ENCODE measurements at regions not wholly inside any gene's neighbourhood (a gene's known extent, or its start where the extent isn't known, plus 50 kb on each side); places are given as distances from the start of the nearest gene placed in this dataset.

DNA sequence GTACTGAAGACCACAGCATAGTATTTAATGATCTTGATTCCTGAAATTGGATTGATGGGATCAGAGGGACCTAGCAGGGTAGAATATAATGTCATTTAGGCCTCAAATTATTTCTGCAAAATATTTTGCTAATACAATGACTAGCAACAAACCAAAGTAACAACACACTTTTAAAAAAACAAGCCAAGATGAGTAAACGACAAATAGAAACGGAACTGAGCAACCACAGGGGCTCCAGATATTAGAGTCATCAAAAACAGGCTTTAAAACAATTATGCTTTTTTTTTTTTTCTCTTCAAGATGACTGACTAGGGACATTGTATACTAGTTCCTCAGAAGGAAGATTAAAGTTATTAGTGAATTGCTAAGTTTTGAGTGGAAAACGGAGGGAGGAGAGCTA lies 447.1 kb upstream of the MMADHC start:
- no peak overlapping the region for H3K4me3 ChIP-seq
- H3K27ac ChIP-seq, result no peak overlapping the region
- POLR2A ChIA-PET (ENCODE audit: unreplicated experiment), result no interaction called here
- no peak for DNase-seq
- TF ChIP-seq, protein P1, sequence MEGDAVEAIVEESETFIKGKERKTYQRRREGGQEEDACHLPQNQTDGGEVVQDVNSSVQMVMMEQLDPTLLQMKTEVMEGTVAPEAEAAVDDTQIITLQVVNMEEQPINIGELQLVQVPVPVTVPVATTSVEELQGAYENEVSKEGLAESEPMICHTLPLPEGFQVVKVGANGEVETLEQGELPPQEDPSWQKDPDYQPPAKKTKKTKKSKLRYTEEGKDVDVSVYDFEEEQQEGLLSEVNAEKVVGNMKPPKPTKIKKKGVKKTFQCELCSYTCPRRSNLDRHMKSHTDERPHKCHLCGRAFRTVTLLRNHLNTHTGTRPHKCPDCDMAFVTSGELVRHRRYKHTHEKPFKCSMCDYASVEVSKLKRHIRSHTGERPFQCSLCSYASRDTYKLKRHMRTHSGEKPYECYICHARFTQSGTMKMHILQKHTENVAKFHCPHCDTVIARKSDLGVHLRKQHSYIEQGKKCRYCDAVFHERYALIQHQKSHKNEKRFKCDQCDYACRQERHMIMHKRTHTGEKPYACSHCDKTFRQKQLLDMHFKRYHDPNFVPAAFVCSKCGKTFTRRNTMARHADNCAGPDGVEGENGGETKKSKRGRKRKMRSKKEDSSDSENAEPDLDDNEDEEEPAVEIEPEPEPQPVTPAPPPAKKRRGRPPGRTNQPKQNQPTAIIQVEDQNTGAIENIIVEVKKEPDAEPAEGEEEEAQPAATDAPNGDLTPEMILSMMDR (conservative IDR thresholded peaks at IDR 0.05), result no peak
- TF ChIP-seq EZH2 (IDR thresholded peaks at IDR 0.05; ENCODE audit: low read depth), result no peak
- no peak overlapping the region for H2AFZ ChIP-seq
- H4K20me1 ChIP-seq (ENCODE audit: insufficient read depth), result no peaks in the 10 kb centered on the region
- no peaks in the 10 kb centered on the region for H3K9me3 ChIP-seq (ENCODE audit: insufficient read depth, low read depth)
- no peaks in the 10 kb centered on the region for H3F3A ChIP-seq (ENCODE audit: insufficient read depth, low read depth)
- H3K4me2 ChIP-seq, result no peak overlapping the region
- H3K4me1 ChIP-seq (replicated peaks; ENCODE audit: insufficient read depth), result no peaks in the 10 kb centered on the region
- CTCF ChIA-PET, result no interaction called here
- H3K9me2 ChIP-seq (ENCODE audit: insufficient read depth), result no peaks in the 10 kb centered on the region
- no TSS peak for BruUV-seq (replicated peaks)
- intact Hi-C loops (cut with micrococcal nuclease; ENCODE audit: unreplicated experiment), result no loop called here
- no peaks in the 10 kb centered on the region for H3K36me3 ChIP-seq (ENCODE audit: low read depth)
- H3K79me2 ChIP-seq (ENCODE audit: low read depth), result no peaks in the 10 kb centered on the region
- no peaks in the 10 kb centered on the region for H3K27me3 ChIP-seq (ENCODE audit: insufficient read depth, low read depth)

DNA sequence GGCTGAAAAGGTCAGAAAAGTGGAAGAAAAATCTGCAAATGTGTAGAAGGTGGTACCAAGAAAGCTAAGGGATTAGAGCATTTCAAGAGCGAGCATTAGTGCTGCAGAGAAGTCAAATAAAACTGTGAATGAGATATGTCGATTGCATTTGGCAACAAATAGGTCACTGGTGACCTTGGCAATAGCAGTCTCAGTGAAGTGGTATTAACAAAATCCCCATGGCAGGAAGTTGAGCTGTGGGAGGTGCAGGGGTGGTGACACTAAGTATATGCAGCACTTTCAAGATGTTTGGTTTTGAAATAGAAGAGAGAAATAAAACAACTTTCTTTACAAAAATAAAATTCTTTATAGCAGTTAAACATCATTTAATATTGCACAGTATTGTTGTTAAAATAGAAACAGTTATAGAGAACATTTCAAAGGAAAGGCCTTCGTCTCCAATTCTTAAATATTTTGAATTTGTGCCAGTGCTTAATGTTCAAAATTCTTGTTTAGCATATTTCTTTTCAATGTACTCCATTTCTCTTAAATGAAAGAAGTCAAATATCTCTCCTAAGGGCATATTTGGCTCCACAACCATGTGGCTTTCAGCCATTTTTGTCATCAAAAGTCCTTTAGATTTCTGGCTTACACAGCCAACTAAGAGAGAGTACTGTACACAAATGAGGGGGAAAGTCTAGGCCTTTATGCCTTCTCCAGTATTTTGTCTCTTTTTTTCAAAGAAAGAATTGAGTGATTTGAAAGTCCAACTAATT lies 443.0 kb upstream of the MMADHC start:
- intact Hi-C loops (cut with micrococcal nuclease; ENCODE audit: unreplicated experiment), result no loop called here
- DNase-seq, result no peak
- Histone ChIP-seq H3K4me2 (no peak overlapping the region), H3K27ac (no peak overlapping the region), H3K9me3 (ENCODE audit: insufficient read depth, low read depth) (no peaks in the 10 kb centered on the region), H2AFZ (no peak overlapping the region), H4K20me1 (ENCODE audit: insufficient read depth) (no peaks in the 10 kb centered on the region), H3K79me2 (ENCODE audit: low read depth) (no peaks in the 10 kb centered on the region), H3K27me3 (ENCODE audit: insufficient read depth, low read depth) (no peaks in the 10 kb centered on the region), H3K36me3 (ENCODE audit: low read depth) (no peaks in the 10 kb centered on the region), H3K4me3 (no peak overlapping the region), H3K4me1 (replicated peaks; ENCODE audit: insufficient read depth) (no peaks in the 10 kb centered on the region), H3F3A (ENCODE audit: insufficient read depth, low read depth) (no peaks in the 10 kb centered on the region), H3K9me2 (ENCODE audit: insufficient read depth) (no peaks in the 10 kb centered on the region)
- CTCF ChIA-PET, result no interaction called here
- no TSS peak for BruUV-seq (replicated peaks)
- TF ChIP-seq EZH2 (IDR thresholded peaks at IDR 0.05; ENCODE audit: low read depth), result no peak
- TF ChIP-seq, protein P1 (conservative IDR thresholded peaks at IDR 0.05), result no peak
- POLR2A ChIA-PET (ENCODE audit: unreplicated experiment), result no interaction called here

DNA sequence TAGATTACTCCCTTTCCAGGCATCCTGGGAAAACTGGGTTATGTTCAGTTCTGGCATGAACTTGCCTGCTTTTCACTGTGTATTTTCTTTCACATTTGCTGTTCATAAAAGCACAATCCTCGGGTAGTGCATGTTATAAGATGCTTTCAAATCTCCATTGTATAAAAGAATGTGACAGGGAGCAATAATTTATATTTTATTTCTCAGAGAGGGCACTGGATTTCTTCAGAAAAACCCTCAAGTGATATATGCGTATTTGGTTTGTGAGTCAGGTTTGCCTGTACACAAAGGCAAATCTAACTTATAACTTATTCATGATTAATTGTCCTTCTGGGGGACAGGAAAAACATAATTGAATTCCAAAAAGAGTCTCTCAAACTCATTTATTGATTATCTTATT lies 440.7 kb upstream of the MMADHC start:
- ChIA-PET POLR2A (ENCODE audit: unreplicated experiment) (no interaction called here), CTCF (no interaction called here)
- DNase-seq, result no peak
- Histone ChIP-seq H3K9me2 (ENCODE audit: insufficient read depth) (no peaks in the 10 kb centered on the region), H3K27ac (no peak overlapping the region), H3K4me2 (no peak overlapping the region), H3F3A (ENCODE audit: insufficient read depth, low read depth) (no peaks in the 10 kb centered on the region), H3K4me1 (replicated peaks; ENCODE audit: insufficient read depth) (no peaks in the 10 kb centered on the region), H3K4me3 (no peak overlapping the region), H2AFZ (no peak overlapping the region), H3K9me3 (ENCODE audit: insufficient read depth, low read depth) (no peaks in the 10 kb centered on the region), H3K36me3 (ENCODE audit: low read depth) (no peaks in the 10 kb centered on the region), H3K27me3 (ENCODE audit: insufficient read depth, low read depth) (no peaks in the 10 kb centered on the region), H4K20me1 (ENCODE audit: insufficient read depth) (no peaks in the 10 kb centered on the region), H3K79me2 (ENCODE audit: low read depth) (no peaks in the 10 kb centered on the region)
- no TSS peak for BruUV-seq (replicated peaks)
- intact Hi-C loops (cut with micrococcal nuclease; ENCODE audit: unreplicated experiment), result no loop called here
- TF ChIP-seq EZH2 (IDR thresholded peaks at IDR 0.05; ENCODE audit: low read depth), result no peak
- TF ChIP-seq, protein P1 (conservative IDR thresholded peaks at IDR 0.05), result no peak

Data from PC-9 (cell line).